ENCODE measurements at regions not wholly inside any gene's neighbourhood (a gene's known extent, or its start where the extent isn't known, plus 50 kb on each side); places are given as distances from the start of the nearest gene placed in this dataset.

DNA sequence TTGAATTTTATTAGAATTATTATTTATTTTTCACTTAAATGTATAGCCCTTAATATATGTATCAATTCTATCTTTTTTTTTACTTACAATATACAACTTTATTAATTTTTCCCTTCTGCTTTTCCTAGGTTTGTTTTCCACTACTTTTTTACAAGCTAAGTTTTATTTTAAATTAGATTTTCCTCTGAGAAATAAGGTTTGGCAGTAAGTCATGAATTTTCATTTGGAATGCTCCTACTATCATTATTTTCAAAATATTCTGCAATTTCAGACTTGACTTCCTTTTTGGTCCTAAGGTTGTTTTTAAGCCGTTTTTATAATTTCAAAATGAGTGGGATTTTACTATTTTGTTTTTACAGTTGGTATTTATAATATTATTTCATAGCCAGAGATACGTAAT, 222.8 kb upstream of the PIEZO2 start:
- TF ChIP-seq ZFX (IDR thresholded peaks at IDR 0.05), result no peak
- TF ChIP-seq, protein P1, sequence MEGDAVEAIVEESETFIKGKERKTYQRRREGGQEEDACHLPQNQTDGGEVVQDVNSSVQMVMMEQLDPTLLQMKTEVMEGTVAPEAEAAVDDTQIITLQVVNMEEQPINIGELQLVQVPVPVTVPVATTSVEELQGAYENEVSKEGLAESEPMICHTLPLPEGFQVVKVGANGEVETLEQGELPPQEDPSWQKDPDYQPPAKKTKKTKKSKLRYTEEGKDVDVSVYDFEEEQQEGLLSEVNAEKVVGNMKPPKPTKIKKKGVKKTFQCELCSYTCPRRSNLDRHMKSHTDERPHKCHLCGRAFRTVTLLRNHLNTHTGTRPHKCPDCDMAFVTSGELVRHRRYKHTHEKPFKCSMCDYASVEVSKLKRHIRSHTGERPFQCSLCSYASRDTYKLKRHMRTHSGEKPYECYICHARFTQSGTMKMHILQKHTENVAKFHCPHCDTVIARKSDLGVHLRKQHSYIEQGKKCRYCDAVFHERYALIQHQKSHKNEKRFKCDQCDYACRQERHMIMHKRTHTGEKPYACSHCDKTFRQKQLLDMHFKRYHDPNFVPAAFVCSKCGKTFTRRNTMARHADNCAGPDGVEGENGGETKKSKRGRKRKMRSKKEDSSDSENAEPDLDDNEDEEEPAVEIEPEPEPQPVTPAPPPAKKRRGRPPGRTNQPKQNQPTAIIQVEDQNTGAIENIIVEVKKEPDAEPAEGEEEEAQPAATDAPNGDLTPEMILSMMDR (conservative IDR thresholded peaks at IDR 0.05), result no peak
